ENCODE measurements at regions not wholly inside any gene's neighbourhood (a gene's known extent, or its start where the extent isn't known, plus 50 kb on each side); places are given as distances from the start of the nearest gene placed in this dataset.

DNA sequence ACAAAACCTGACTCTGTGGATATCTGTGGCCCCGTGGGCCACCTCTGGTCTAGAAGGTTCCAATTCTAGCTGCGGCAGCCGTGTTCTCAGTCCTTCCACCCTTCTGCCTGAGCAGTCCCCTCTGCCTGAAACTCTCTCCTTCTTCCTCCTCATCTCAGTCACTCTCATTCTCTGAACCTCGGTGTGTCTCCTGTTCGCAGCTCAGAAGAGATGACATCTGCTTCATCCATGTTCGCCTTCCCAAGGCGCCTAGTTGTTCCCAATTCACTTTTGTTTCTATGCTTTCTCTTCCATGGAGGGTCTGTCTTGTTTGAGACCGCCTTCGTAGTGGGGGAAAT, 95.5 kb downstream of the CEBPB start:
- no peak for ATAC-seq

DNA sequence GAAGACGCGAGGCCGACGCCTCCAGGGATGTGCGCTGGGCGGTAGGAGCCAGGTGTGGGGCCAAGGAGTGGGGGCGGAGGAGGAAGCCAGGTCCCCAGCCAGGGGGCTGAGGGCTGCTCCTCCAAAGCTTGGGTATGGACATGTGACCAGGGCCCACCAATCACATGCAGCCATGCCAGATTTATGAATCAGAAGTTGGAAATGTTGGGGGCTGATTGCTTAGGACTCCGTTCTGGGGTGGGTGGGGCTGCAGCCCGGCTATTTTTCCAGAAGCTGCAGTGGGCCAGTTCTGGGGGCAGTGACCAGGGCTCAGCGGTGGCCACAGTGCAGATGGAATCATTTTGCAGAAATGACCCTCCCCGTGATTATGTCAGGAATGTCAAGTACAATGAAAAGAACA, 96.0 kb downstream of the CEBPB start:
- ATAC-seq: no peak

DNA sequence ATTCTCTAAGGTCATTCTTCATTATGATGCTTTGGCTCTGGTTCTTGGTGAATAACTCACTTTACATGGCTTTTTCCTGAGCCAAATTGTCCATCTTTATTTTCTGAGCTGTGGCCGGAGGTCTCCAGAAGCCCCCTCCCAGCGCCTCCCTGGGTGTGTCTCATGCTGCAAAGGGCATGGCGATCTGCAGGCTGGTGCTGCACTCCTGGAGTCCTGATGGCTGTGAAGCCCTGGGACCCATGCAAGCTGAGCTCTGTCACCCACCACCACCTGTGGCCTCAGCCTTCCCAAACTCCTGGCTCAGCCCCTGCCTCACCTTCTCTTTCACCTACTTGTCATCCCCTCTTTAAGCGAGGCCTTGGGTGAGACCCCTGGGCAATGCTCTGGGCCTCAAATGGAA, 96.9 kb downstream of the CEBPB start:
- no peak for ATAC-seq

DNA sequence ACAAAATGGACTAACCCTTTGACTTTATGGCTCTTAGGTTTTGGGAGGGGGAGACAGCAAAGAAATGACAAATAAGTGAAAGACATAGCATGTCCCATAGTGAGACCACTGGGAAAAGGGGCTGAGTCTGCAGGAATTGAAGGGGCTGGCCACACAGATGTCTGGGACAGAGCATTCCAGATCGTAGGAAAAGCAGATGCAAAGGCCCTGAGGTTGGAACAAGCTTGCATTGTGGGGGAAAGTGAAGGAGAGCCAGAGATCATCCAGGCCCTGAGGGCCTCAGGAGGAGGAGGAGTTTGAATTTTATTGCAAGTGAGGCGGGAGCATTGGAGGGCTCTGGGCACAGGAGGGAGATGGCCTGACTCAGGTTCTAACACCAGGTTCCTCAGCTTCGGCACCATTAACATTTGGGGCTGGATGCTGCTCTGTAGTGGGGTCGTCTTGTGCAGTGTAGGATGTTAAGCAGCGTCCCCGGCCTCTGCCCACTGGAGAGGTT, 97.5 kb downstream of the CEBPB start:
- ATAC-seq: no peak

DNA sequence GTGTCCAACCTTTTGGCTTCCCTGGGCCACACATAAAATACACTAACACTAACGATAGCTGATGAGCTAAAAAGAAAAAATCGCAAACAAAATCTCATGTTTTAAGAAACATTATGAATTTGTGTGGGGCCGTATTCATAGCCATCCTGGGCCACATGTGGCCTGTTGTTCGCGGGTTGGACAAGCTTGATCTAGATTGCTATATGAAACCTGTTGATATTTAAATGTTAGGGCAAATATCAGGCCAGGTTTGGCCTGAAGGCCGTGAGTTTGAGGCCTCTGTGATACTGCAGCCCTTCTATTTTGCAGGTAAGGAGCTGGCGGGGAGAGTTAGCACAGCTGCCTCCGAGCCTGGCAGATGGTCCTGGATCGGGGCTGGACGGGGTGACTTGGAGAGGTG, 99.0 kb downstream of the CEBPB start:
- ATAC-seq: no peak

DNA sequence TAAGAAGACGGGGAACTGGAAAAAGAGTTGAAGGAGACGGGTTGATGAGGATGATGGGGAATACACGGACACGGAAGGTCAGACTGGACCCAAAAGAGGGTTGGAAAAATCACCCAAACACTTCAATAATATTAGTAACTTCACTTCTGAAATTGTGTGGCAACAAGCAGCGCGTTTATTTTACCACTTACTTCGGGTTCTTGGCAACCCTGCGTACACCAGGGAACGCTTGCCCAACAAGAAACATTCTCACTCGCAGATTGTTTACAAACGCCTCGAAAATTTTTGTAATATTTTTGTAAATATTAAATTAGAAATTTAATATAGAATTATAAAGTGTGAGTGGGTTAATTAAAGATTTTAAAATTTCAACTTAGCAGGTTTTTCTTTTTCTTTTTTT, 99.5 kb downstream of the CEBPB start:
- ATAC-seq: no peak

DNA sequence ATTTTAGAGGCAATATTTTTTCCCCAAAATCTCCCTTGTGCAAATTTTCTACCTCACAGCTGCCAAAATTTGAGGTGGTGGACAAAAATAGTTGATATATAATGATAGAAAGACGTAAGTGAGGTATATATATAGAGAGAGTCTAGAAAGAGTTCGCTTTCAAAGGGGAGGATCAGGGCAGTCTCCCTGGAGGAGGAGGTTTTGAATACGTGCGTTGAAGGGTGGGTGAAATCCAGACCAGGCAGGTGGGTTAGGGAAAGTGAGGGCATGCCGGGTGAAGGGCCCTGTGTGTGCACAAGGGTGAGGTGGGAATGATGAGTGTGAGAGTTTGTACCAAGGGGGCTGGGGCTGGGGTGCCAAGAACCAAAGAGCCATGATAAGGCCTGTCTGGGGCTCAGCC, 100.2 kb downstream of the CEBPB start:
- no peak for ATAC-seq

DNA sequence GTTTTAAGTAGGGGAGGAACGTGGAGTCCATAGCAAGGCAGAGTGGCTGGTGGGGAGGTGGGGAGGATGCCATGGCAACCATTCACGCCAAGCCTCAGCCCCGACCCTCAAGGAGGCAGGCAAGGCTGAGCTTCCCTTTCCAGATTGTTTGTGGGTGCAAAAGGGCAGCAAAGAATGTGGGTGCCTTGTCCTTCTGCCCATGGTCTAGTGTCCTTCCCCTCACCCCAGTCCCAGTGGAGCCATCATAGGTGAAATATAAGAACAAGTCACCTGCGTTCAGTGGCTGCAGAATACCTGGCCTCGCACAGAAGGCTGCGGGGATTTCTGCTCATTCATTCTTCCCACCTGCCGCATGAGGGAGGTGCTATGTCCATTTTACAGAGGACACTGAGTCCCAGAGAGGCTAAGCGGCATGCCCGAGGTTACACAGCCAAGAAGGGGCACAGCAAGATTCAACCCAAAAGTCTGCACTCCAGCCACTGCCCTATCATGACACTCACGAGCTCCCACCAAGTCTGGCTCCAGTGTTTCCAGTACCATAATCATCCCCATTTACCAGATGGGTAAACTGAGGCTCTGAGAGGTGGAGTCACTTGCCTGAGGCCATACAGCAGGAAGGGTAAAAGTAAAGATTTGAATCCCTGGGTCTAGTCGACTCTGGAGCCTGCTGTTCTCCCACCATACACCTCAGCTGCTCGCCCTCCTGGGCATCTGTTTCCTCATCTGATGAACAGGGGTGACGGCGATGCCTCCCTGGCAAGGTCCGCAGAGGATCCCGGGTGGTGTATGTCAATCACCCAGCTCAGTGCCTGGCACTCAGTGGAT, 100.8 kb downstream of the CEBPB start:
- ATAC-seq: no peak

DNA sequence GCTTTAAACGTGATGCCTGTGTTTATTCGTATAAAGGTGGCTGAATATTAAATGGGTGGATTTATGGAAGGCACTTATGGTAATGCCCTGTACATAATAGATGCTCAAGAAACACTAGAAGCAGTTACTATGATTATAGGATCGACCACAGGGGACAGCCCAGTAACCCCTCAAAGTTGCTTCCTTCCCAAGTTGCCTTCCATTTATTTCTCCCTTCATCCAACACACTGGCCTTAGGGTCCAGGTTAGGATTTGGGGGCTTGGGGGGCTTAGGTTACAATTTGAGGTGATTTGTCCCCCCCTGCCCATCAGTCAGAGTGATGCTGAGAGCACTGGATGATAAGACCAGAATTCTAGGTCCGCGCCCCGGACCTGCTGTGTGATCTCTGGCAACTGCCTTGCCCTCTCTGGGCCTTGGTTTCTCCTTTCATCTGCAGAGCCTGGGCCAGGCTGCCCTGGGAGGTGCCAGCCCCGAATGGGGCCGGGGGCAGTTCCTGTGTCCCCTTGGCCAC, 101.5 kb downstream of the CEBPB start:
- ATAC-seq: no peak

DNA sequence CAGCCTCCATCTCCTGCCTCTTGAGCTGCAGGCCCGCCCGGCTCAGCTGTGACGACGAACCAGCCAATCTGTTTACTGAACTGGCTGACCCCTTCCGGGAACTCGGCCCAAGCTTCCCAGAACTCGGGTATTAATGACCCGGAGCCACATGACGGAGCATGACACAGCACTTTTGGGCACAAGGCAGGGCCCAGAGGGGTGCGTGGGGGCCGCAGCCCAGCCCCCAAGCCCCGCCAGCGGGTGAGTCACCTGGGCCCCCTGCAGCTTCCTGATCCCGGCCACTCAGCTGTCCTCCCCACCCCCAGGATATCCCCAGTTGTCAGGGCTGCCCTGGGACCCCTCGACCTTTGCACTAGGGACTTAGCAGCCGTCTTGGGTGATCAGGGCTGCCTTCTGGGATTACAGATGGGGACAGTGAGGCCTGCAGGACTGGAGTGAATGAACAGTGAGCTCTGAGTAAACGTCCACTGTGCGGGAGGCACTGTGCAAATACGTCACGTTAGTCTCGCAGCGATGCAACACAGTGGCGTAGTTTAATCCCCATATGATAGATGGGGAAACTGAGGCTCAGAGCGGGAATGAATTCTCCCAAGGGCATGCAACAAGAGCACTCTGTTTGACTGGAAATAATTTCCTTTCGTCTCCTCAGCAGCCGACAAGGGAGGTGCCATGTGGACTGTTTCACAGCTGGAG, 102.1 kb downstream of the CEBPB start:
- peak; percentile 69 to 73 for ATAC-seq

DNA sequence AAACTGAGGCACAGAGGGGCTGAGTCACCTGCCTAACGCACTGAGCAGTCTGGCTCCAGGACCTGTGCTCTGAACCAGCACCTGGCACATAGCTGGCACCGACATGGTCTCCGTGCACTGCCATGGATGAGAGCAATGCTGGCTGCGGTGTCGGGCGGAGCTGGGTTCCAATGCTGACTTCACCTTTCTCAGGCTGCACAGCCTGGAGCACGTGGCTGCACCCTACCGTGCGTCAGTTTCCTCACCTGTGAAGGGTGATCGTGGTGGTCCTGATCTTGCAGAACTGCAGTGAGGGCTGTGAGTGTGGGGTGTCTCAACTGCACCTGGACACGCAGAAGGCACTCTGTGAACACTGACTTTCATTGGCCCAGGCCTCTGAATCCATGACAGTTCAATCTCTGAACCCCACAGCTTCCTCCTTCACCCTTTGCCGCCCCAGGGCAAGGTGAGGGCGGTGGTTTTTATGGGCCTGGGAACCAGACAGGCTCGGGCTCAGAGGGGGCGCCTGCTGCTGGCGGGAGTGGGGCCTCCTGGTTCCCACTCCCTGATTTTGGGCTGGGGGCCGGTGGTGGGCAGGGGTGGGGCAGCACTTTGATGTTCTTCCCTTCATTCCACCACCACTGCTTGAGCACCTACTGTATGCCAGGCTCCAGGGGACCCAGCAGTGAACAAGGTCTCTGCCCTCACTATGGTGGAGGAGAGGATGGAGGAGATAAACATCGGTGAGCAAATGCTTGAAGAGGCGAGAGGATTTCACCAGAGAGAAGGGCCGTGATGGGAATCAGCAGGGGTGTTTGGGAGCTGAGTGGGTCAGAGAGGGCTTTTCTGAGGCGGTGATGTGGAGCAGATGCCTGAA, 102.9 kb downstream of the CEBPB start:
- no peak for ATAC-seq

DNA sequence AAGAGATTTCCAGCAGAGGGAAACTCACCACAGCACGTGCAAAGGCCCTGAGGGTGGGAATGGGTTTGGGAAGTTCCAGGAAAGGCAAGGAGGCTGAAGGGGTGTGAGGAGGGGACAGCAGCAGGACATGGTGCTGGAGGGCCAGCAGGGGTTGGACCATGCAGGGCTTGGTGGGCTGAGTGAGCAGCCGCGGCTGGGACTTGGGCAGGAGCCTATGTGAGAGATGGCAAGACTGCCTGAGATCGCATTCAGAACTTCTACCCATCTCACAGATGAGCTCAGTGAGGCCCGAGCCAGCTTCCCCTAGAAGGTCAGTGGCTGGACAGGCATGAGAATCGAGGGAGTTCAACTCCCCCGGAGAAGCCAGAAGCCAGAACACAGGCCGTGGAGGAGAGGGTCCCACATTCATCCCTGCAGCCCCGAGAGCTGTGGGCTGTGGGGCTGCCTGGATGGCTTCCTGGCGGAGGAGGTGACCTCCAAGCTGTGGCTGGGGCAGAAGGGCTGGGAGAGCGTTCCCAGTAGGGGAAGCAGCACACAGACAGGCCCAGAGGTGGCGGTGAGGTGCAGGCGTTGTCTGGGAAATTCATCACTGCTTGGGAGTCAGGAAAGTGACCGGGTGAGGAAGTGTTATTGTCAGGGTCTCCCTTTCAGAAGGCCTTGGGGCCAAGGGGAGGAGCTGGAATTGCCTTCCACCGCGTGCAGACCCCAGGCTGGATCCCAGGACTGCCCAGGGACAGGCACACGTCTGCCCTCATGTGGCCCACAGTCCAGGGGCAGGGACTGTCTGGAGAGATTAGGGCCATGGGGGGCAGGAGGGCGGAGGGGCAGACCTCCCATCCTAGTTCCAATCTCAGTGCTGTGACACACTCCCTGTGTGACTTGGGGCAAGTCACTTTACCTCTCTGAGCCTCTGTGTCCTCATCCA, 103.8 kb downstream of the CEBPB start:
- ATAC-seq: no peak

DNA sequence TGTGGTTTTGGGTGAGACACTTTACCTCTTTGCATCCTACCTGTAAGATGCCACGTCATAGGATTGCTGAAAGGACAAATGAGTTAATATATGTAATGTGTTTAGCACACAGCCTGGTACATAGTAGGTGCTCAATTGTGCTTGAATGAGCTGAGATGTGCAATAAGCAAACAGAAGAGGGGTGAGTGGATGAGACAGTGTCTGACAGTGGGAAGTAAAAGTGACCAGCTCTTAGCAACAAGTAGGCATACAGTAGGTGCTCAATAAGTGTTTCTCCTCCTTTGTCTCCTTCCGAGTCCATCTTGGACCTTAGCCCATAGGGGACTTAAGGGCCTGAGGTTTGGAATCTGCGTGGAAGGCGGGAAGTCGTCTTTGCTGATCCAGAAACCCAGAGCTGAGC, 104.7 kb downstream of the CEBPB start:
- no peak for ATAC-seq

DNA sequence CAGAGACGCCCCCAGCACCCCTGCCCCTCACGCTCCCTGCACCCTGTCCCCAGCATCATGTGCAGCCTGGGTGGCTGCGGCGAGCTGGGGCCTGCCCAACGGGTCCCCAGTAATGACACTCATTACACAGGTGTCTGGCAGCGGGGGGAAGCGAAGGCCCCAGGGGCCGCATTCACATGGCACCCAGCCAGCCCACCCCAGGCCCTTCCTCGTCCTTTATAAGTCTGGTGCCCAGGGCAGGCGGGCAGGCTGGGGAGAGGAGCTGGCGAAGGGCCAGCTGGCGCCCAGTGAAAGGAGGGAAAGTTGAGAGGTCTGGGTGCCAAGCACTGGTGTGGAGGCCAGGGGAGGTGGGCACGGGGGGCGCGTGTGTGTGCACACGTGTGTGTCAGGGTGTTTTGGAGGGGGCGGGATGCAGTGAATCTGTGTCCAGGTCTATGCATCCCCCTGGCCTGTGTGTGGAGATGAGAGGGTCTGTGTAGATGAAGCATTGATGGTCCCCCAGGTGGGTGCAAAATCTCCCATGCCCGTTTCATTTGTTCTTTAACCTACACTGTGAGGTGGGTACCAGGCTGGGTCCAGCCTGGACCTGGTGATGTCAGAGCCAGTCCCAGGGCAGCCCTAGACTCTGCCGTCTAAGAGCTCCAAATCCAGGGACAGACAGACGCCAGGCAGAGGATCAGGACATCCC, 105.3 kb downstream of the CEBPB start:
- no peak for ATAC-seq

DNA sequence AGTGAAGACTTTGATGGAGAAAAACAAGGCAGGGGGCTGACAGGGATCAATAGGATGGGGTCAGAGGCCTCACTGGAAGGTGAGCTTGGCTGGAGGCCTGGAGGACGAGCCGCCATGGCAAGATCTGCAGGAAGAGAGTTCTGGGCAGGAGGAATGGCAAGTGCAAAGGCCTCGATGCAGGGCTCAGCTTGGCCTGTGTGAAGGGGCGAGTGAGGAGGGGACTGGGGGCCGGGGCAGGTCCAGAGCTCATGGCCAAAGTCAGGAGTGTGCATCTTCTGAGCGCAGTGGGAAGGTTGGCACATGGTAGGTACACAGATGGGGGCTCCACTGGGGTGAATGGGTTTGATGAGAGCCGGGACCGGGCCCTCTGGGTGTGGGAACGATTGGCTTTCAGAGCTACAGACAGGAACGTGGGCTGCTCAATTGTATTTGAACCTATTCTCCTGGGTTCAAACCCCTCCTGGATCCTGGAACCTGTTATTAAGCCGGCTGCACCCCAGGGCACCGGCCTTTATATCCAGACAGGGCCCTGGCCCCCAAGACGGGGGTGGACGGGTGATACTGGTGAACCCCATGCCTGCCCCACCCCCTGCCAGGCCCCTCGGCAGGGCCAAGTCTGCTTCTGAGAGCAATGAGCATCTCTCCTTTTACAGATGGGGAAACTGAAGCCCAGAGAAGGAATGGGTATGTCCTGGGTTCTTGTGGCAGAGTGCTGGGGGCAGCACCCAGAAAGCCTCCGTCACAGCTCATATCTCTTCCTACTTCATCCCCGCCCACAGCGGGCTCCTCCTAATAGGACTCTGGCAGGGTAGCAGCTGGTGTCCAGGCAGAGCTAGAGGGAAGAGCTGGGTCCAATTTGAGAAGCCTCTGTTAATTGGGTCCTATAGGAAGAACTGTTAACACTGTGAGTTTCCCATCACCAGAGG, 106.1 kb downstream of the CEBPB start:
- no peak for ATAC-seq

DNA sequence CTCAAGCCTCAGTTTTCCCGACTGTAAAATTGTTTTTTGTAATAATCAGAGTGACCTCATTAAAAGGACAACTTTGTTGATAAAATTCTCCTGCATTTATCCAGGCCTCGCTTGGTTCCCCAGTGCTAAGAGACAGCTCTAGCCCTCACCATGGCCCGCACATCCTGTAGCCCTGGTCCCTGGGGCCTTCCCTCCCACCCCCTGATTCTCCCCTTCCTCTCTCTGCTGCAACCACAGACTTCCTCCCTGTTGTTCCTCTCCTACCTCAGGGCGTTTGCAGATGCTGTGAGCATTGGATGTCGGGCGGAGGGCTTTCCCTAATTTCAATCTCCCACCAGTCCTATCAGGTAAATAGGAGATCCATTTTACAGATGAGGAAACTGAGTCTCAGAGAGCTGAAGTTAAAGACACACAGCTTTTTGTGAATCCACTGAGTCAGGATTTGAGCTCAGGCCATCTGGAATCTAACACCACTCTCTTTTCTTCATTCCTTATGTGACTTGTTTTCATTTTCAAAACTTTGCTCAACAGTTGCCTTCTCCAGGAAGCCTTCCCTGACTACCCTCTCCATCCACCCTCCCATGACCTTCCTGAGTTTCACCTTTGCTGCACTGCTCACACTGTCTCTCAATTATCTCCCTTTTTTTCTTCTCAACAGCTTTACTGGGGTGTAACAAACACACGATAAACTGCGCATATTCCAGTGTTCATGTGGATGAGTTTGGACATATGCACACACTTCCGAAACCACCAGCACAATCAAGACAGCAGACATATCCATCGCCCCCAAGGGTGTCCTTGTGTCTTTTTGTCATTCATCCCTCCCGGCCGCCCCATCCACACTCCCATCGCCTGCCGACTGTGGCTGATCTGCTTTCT, 107.1 kb downstream of the CEBPB start:
- ATAC-seq: no peak

DNA sequence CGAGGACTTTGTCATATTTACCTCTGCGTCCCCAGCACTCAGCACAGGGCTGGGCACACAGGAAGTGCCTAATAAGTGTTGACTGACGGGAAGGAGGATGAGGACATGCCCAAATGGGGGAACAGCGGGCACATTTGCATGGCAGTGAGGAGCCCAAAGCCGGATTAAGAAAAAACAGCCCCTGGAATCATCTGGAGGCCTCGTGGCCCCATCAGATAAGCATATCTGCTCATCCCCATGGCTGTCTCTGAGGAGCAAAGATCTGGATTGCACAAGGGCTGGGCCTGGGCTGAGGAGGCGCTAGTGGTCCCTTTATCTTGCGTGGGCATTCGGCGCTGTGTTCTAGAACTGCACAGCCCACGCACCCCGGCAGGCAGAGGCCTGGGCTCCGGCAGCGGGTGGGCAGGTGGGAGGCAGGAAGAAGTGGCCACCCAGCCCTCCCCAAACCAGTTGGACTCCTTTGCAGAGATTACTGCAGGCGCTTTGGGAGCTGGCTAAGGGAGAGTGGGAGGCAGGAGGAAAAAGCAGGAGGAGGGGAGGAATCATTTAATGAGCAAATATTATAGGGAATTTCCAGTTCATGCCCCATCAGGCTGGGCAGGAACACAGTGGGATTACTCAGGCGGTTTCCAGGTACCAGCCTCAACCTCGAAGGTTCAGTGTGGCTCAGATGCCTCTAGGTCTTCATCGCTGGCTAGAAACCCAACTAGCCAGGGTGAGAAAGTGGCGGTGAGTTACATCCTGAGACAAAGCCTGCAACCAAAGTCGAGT, 108.1 kb downstream of the CEBPB start:
- no peak for ATAC-seq

DNA sequence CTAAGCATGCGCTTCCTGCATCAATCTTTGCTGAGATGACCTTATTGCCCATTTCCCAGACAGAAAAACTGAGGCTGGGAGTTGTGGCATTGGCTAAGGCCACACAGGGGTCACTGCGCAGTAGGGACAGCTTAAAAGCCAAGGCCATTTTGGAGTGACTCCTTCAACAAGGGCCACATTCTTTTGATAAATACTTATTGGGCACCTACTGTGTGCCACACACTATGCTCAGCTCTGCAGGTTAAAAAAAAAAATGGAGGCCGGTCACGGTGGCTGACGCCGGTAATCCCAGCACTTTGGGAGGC, 108.6 kb downstream of the CEBPB start:
- no peak for ATAC-seq

DNA sequence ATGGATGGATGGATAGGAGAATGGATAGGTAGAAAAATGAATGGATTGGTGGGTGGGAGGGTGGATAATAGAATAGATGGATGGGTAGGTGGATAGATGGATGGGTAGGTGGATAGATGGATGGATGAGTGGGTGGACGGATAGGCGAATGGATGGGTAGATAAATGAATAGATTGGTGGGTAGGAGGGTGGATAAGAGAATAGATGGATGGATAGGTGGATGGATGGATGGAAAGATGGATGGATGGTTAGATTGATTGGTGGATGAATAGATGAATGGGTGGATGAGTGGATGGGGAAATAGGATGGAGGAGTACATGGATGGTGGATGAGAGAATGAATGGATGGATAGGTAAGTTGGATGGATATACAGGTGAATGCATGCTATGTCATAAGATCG, 110.5 kb downstream of the CEBPB start:
- ATAC-seq: no peak

Measured in activated CD4-positive, CD25-positive, alpha-beta regulatory T cell treated with anti-CD3 and anti-CD28 coated beads, Interleukin-2, amount 50 U/mL, for 24 hours (primary cell).